Natural killer cell (primary cell): ENCODE measurements at regions not wholly inside any gene's neighbourhood (a gene's known extent, or its start where the extent isn't known, plus 50 kb on each side); places are given as distances from the start of the nearest gene placed in this dataset.

Experiments used
- ATAC-seq, 3 donors: fragments of 150-1000 bp in 2 of 3; fragments of 200-7000 bp in 1 of 3; cut with Tn5 transposase; 1 replicate in 1 of 3; 2 replicates in 2 of 3; pipeline ENCODE4 v1.10.0; 2021; ENCODE audit warnings: mild to moderate bottlenecking in 2 of 3, moderate library complexity in 2 of 3
- DNase-seq, 2 donors: peaks; one replicate each; pipeline versions ENCODE4 v3.0.0 to v3.0.0-alpha.2; 2013 to 2021; ENCODE audit warnings: mixed read lengths in 1 of 2
- H3K27ac ChIP-seq: one replicate; pipeline ENCODE4 v1.5.1; 2013; ENCODE audit warnings: mild to moderate bottlenecking, low read length
- H3K27me3 ChIP-seq: one replicate; pipeline ENCODE4 v1.6.1; 2013; ENCODE audit warnings: low read length; ENCODE audit not compliant: control insufficient read depth, insufficient read depth
- H3K36me3 ChIP-seq: one replicate; pipeline ENCODE4 v1.6.1; 2013; ENCODE audit warnings: low read length; ENCODE audit not compliant: control insufficient read depth, insufficient read depth
- H3K4me1 ChIP-seq: one replicate; pipeline ENCODE4 v1.6.1; 2013; ENCODE audit warnings: low read length; ENCODE audit not compliant: control insufficient read depth, insufficient read depth
- H3K4me3 ChIP-seq: one replicate; pipeline ENCODE4 v1.5.1; 2013; ENCODE audit warnings: low read length
- H3K9me3 ChIP-seq: one replicate; pipeline ENCODE4 v1.6.1; 2013; ENCODE audit warnings: low read length; ENCODE audit not compliant: control insufficient read depth, insufficient read depth
- H3K27ac Mint-ChIP-seq, 2 donors: one replicate each; pipeline ENCODE4 v1.8.0; 2022; ENCODE audit warnings: mild to moderate bottlenecking in 2 of 2, mixed read lengths in 2 of 2, moderate library complexity in 1 of 2
- H3K27me3 Mint-ChIP-seq, 2 donors: one replicate each; pipeline ENCODE4 v1.8.0; 2022; ENCODE audit warnings: low read depth in 2 of 2, mixed read lengths in 2 of 2
- H3K36me3 Mint-ChIP-seq: one replicate; pipeline ENCODE4 v1.8.0; 2022; ENCODE audit warnings: mixed read lengths
- H3K4me1 Mint-ChIP-seq, 2 donors: one replicate each; pipeline ENCODE4 v1.8.0; 2022; ENCODE audit warnings: mixed read lengths in 2 of 2
- H3K4me3 Mint-ChIP-seq: one replicate; pipeline ENCODE4 v1.8.0; 2022; ENCODE audit warnings: mild to moderate bottlenecking, moderate library complexity, mixed read lengths
- H3K9me3 Mint-ChIP-seq, 2 donors: one replicate each; pipeline ENCODE4 v1.8.0; 2022; ENCODE audit warnings: mixed read lengths in 2 of 2
- CTCF ChIP-seq: fragments of 200-600 bp; IDR thresholded peaks from one replicate; pipeline ENCODE4 v1.8.0; 2022; ENCODE audit warnings: antibody characterized with exemption
- whole genome bisulfite sequencing: methylation state at CpG from one replicate; pipeline ENCODE4 v1.1.7; 2013; ENCODE audit warnings: missing lambda C conversion rate; ENCODE audit not compliant: insufficient coverage; 5-methylcytosine and 5-hydroxymethylcytosine counted together
- intact Hi-C: fragments of 100-400 bp; cut with micrococcal nuclease; formaldehyde crosslinking; loops from one replicate; pipeline ENCODE4 v1.14.2; 2022

- H3K4me3 Mint-ChIP-seq = no peak overlapping the region
- Histone ChIP-seq H3K9me3 (no peaks in the 10 kb centered on the region), H3K27ac (no peak overlapping the region), H3K36me3 (no peaks in the 10 kb centered on the region), H3K4me1 (no peaks in the 10 kb centered on the region), H3K27me3 (no peaks in the 10 kb centered on the region), H3K4me3 (no peak overlapping the region)
- intact Hi-C loops = no loop called here
- no peak for ATAC-seq
- no peak for DNase-seq
- H3K36me3 Mint-ChIP-seq = no peaks in the 10 kb centered on the region
- H3K27ac Mint-ChIP-seq = no peak overlapping the region
- peaks cover 0 to 5% of the 10 kb centered on the region in 2 donors for H3K9me3 Mint-ChIP-seq
- H3K27me3 Mint-ChIP-seq = peaks cover 14 to 28% of the 10 kb centered on the region in 2 donors
- TF ChIP-seq CTCF = no peak
- WGBS = 62% methylated on average over 3 of the region's 3 CpGs
- no peaks in the 10 kb centered on the region for H3K4me1 Mint-ChIP-seq
Observed at GRCh38 chr4:129232589-129233337, 136.8 kb downstream of the C4orf33 start.

- no peak for TF ChIP-seq CTCF
- ATAC-seq (no peak), DNase-seq (no peak)
- intact Hi-C loops = no loop called here
- H3K36me3 ChIP-seq = no peaks in the 10 kb centered on the region
- no peaks in the 10 kb centered on the region for H3K27me3 ChIP-seq
- no peaks in the 10 kb centered on the region for H3K4me1 ChIP-seq
- Mint-ChIP-seq H3K4me1 (no peaks in the 10 kb centered on the region), H3K4me3 (no peak overlapping the region), H3K9me3 (peaks cover 0 to 5% of the 10 kb centered on the region in 2 donors), H3K27me3 (peaks cover 14 to 28% of the 10 kb centered on the region in 2 donors), H3K36me3 (no peaks in the 10 kb centered on the region), H3K27ac (no peak overlapping the region)
- no peaks in the 10 kb centered on the region for H3K9me3 ChIP-seq
- no peak overlapping the region for H3K27ac ChIP-seq
- 64% methylated on average over 1 of the region's 1 CpG for WGBS
- H3K4me3 ChIP-seq = no peak overlapping the region
Observed at GRCh38 chr4:129233691-129234090, 137.7 kb downstream of the C4orf33 start.

- H3K4me1 Mint-ChIP-seq = no peaks in the 10 kb centered on the region
- no peak overlapping the region for H3K4me3 Mint-ChIP-seq
- DNase-seq = no peak
- Histone ChIP-seq H3K27me3 (no peaks in the 10 kb centered on the region), H3K27ac (no peak overlapping the region), H3K4me3 (no peak overlapping the region), H3K36me3 (no peaks in the 10 kb centered on the region), H3K4me1 (no peaks in the 10 kb centered on the region), H3K9me3 (no peaks in the 10 kb centered on the region)
- peaks cover 11 to 13% of the 10 kb centered on the region in 2 donors for H3K27me3 Mint-ChIP-seq
- WGBS = no CpG with 5 or more reads among the region's 3 CpGs
- no peak overlapping the region for H3K27ac Mint-ChIP-seq
- no peaks in the 10 kb centered on the region for H3K36me3 Mint-ChIP-seq
- no peak for ATAC-seq
- intact Hi-C loops = no loop called here
- no peak for TF ChIP-seq CTCF
- H3K9me3 Mint-ChIP-seq = peaks cover 0 to 4% of the 10 kb centered on the region in 2 donors
Observed at GRCh38 chr4:129236351-129236750, 140.4 kb downstream of the C4orf33 start.

- Histone ChIP-seq H3K9me3 (no peaks in the 10 kb centered on the region), H3K4me1 (no peaks in the 10 kb centered on the region), H3K36me3 (no peaks in the 10 kb centered on the region), H3K27me3 (no peaks in the 10 kb centered on the region), H3K4me3 (no peak overlapping the region), H3K27ac (no peak overlapping the region)
- 70% methylated on average over 3 of the region's 3 CpGs for WGBS
- H3K36me3 Mint-ChIP-seq = no peaks in the 10 kb centered on the region
- DNase-seq (no peak), ATAC-seq (no peak)
- no peak overlapping the region for H3K4me3 Mint-ChIP-seq
- H3K27me3 Mint-ChIP-seq = peaks cover 0 to 16% of the 10 kb centered on the region in 2 donors
- no peak overlapping the region for H3K27ac Mint-ChIP-seq
- no peaks in the 10 kb centered on the region for H3K4me1 Mint-ChIP-seq
- intact Hi-C loops = no loop called here
- TF ChIP-seq CTCF = no peak
- H3K9me3 Mint-ChIP-seq = no peaks in the 10 kb centered on the region
Observed at GRCh38 chr4:129239088-129239487, 143.1 kb downstream of the C4orf33 start.
